NCI-H82 treated with DMSO at 0.1 percent for 48 hours (cell line): ENCODE measurements at regions not wholly inside any gene's neighbourhood (a gene's known extent, or its start where the extent isn't known, plus 50 kb on each side); places are given as distances from the start of the nearest gene placed in this dataset.
"Not testable (repeated sequence)": the region's sequence is repeated elsewhere in the genome, so short reads cannot be mapped to it uniquely, and the experiment has no call there.

ENCODE experiments used
- DNase-seq: peaks from one replicate; lab custom pipeline; 2025; ENCODE audit not compliant: unreplicated experiment; lab: John Stamatoyannopoulos, UW

- no peak for DNase-seq
These were observed 375.1 kb upstream of the ST8SIA4 start for GRCh38 chr5:101278011-101278687.

DNA sequence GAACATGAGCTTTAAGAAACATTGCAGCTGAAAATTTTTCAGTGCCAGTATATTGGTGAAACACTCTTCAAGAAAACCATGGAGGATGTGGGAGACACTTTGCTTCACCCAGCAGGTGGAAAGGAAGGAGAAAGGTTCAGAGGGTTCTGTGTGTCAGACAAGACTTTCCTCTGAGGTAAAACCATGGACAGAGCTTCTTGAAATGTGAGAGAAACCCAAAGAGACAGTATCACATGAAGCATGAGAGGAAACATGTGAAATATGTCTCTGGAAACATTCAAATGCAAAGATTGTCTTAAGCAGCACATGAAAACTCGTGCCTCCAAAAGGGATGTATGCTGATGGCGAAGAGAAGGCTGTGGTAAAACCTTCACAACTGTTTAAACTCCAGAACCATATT is 368.9 kb upstream of the ST8SIA4 start:
- DNase-seq: no peak

- no peak for DNase-seq
These were observed 368.3 kb upstream of the ST8SIA4 start for GRCh38 chr5:101271416-101271815.

- no peak for DNase-seq
These were observed 357.8 kb upstream of the ST8SIA4 start for GRCh38 chr5:101260857-101261256.

DNA sequence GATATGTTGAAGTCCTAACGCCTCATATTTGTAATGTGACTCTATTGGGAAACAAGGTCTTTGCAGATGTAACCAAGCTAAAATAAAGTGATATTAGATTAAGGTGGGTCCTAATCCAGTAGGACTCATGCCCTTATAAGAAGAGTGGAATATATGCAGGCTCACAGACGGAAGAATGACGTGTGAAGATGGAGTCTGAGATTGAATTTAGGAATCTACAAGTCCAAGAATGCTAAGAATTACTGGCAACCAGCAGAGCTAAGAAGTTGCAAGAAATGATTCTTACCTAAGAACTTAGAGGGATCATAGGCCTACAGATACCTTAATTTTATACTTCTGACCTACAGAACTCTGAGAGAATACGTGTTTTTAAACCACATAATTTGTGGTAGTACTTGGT is 350.0 kb upstream of the ST8SIA4 start:
- no peak for DNase-seq

- no peak for DNase-seq
These were observed 341.5 kb upstream of the ST8SIA4 start for GRCh38 chr5:101244621-101245020.

DNA sequence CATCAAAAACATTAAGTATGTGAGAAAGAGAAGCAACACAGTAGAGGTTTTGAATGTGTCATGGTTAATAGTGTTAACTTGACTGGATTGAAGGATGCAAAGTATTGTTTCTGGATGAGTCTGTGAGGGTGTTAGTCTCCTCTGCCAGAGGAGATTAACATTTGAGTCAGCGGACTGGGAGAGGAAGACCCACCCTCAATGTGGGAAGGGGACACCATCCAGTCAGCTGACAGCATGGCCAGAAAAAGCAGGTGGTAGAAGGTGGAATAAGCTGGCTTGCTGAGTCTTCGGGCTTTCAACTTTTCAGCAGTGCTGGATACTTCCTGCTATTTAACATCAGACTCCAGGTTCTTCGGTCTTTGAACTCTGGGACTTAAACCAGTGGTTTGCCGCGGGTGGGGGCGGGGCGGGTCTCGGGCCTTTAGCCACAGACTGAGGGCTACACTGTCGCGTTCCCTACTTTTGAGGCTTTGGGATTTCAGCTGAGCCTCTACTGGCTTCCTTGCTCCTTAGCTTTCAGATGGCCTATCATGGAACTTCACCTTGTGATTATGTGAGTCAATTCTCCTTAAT is 309.9 kb upstream of the ST8SIA4 start:
- DNase-seq: no peak

GRCh38 chr5:101206534-101206933 is 303.5 kb upstream of the ST8SIA4 start:
- DNase-seq: no peak

DNA sequence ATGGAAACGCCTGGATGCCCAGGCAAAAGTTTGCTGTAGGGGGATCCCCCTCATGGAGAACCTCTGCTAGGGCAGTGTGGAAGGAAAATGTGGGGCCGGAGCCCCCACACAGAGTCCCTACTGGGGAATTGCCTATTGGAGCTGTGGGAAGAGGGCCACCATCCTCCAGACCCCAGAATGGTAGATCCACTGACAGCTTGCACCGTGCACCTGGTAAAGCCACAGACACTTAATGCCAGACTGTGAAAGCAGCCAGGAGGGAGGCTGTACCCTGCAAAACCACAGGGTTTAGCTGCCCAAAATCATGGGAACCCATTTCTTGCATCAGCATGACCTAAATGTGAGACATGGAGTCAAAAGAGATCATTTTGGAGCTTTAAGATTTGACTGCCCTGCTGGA is 302.0 kb upstream of the ST8SIA4 start:
- DNase-seq: not testable (repeated sequence)

DNA sequence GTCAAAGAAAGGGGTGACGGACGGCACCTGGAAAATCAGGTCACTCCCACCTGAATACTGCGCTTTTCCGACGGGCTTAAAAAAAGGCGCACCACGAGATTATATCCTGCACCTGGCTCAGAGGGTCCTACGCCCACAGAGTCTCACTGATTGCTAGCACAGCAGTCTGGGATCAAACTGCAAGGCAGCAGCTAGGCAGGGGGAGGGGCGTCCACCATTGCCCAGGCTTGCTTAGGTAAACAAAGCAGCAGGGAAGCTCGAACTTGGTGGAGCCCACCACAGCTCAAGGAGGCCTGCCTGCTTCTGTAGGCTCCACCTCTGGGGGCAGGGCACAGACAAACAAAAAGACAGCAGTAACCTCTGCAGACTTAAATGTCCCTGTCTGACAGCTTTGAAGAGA is 277.3 kb upstream of the ST8SIA4 start:
- DNase-seq: not testable (repeated sequence)

DNA sequence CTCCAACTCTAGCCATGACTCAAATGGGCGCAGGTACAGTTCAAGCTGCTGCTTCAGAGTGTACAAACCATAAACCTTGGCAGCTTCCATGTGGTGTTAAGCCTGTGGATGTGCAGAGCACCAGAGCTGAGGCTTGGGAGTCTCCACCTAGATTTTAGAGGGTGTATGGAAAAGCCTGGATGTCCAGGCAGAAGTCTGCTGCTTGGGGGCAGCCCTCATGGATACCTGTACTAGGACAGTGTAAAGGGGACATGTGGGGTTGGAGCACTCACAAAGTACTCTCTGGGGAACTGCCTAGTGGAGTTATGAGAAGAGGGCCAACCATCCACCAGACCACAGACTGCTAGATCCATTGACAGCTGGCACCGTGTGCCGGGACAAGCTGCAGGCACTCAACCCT is 273.5 kb upstream of the ST8SIA4 start:
- DNase-seq: no peak

DNA sequence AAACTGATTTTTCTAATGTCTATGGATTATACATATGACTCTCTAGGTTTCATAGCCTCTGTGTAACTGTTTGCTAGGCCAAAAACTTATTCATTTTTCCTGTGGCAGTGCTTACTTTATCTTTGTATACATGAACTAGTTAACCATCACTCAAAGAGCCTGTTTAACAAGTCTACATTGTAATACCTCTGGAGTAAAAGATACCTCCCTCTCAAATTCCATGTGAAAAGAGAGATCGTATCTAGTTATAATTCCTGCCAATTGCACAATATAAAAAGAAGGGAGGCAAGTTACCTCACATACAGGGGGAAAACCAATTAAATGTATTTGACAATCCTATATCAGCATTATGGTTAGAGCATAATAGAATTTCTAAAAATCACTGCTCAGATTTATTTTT is 271.9 kb upstream of the ST8SIA4 start:
- no peak for DNase-seq

GRCh38 chr5:101163088-101163487 is 260.0 kb upstream of the ST8SIA4 start:
- DNase-seq: no peak

GRCh38 chr5:101160002-101160401 is 256.9 kb upstream of the ST8SIA4 start:
- DNase-seq: no peak

GRCh38 chr5:101159006-101159405 is 255.9 kb upstream of the ST8SIA4 start:
- no peak for DNase-seq

DNA sequence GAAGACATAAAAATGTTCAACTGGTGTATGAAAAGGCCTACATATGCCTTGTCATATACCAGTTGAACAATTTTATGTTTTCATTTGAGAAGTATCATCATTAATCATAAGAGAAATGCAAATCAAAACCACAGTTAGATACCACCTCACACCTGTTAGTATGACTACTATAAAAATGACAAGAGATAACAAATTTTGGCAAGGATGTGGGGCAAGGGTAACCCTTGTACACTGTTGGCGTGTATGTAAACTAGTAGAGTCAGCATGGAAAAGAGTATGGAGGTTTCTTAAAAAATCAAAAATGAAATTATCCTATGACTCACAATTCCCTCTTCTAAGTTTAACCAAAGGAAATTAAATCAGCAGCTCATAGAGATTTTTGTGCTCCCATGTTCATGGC is 250.4 kb upstream of the ST8SIA4 start:
- no peak for DNase-seq

GRCh38 chr5:101143526-101143925 is 240.4 kb upstream of the ST8SIA4 start:
- DNase-seq: no peak

DNA sequence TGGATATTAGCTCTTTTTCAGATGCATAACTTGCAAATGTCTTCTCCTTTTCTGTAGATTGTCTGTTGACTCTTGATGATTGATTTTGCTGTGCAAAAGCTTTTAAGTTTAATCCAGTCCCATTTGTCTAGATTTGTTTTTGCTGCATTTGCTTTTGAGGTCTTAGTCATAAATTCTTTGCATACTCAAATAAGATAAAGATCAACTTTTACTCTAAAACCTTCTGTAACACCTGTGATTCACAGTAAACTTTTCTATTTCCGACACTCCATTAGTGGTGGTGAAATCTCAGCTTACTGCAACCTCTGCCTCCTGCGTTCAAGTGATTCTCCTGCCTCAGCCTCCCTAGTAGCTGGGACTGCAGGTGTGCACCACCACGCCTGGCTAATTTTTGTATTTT is 239.0 kb upstream of the ST8SIA4 start:
- DNase-seq: no peak

DNA sequence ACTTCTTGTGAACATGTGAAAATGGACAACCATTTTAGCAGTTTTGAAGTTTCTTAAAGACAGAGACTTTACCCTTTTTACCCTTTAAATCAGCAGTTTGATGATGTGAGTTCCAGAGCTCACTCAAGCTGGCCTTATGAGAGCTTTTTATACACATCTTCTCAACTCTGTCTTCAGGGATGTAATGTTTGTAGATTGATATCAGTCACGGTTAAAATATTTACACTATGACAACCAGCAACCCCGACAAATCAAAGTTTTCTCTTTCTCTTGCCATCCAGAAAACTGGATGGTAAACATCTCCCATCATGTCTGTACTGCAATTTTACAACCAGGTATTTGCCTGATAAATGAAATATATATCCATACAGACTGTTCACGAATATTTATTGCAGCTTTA is 233.4 kb upstream of the ST8SIA4 start:
- no peak for DNase-seq

GRCh38 chr5:101123363-101123762 is 220.3 kb upstream of the ST8SIA4 start:
- DNase-seq: no peak

DNA sequence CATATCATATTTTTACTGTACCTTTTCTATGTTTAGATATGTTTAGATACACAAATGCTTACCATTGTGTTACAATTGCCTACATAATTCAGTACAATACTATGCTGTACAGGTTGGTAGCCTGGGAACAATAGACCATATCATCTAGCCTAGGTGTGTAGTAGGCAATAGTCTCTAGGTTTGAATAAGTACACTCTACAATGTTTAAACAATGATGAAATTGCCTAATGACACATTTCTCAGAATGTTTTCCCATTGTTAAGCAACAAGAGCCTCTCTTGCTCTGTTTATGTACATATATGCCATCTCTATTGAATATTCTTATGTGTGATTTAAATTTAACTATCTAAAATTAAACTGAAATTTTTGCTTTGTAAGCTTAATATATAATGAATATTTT is 209.6 kb upstream of the ST8SIA4 start:
- DNase-seq: no peak

- no peak for DNase-seq
These were observed 200.8 kb upstream of the ST8SIA4 start for GRCh38 chr5:101103874-101104273.

- no peak for DNase-seq
These were observed 199.4 kb upstream of the ST8SIA4 start for GRCh38 chr5:101102506-101102905.
